ENCODE measurements at regions not wholly inside any gene's neighbourhood (a gene's known extent, or its start where the extent isn't known, plus 50 kb on each side); places are given as distances from the start of the nearest gene placed in this dataset.

DNA sequence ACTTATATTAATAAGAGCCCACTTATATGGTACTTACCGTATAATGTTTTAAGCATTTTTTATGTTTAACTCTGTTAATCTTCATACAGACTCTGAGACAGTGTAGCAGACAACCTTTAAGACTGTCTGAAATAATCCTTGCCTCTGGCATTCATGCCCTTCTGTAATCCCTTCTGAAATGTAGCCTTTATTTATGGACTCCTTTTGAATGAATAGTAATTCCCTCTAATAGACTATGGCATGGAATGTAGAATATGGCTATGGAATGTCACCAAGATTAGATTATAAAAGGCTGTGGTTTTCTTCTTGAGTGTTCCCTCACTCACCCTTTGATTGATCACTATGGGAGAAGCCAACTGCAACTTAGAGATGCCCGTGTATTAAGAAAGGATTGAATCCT is 439.4 kb downstream of the SH3GL2 start (continued):
- TF ChIP-seq, protein P1, sequence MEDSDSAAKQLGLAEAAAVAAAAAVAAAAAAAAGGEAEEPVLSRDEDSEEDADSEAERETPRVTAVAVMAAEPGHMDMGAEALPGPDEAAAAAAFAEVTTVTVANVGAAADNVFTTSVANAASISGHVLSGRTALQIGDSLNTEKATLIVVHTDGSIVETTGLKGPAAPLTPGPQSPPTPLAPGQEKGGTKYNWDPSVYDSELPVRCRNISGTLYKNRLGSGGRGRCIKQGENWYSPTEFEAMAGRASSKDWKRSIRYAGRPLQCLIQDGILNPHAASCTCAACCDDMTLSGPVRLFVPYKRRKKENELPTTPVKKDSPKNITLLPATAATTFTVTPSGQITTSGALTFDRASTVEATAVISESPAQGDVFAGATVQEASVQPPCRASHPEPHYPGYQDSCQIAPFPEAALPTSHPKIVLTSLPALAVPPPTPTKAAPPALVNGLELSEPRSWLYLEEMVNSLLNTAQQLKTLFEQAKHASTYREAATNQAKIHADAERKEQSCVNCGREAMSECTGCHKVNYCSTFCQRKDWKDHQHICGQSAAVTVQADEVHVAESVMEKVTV (CRISPR knock-in tag; IDR thresholded peaks at IDR 0.05): no peak
- no peak for TF ChIP-seq NBN (IDR thresholded peaks at IDR 0.05; ENCODE audit: low read depth)
- TF ChIP-seq, protein P2, sequence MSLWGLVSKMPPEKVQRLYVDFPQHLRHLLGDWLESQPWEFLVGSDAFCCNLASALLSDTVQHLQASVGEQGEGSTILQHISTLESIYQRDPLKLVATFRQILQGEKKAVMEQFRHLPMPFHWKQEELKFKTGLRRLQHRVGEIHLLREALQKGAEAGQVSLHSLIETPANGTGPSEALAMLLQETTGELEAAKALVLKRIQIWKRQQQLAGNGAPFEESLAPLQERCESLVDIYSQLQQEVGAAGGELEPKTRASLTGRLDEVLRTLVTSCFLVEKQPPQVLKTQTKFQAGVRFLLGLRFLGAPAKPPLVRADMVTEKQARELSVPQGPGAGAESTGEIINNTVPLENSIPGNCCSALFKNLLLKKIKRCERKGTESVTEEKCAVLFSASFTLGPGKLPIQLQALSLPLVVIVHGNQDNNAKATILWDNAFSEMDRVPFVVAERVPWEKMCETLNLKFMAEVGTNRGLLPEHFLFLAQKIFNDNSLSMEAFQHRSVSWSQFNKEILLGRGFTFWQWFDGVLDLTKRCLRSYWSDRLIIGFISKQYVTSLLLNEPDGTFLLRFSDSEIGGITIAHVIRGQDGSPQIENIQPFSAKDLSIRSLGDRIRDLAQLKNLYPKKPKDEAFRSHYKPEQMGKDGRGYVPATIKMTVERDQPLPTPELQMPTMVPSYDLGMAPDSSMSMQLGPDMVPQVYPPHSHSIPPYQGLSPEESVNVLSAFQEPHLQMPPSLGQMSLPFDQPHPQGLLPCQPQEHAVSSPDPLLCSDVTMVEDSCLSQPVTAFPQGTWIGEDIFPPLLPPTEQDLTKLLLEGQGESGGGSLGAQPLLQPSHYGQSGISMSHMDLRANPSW (CRISPR knock-in tag; IDR thresholded peaks at IDR 0.05): no peak
- no peak for TF ChIP-seq ZNF57 (CRISPR knock-in tag; IDR thresholded peaks at IDR 0.05)
- TF ChIP-seq CCAR2 (IDR thresholded peaks at IDR 0.05; ENCODE audit: low read depth, low read length): no peak
- TF ChIP-seq, protein P3, sequence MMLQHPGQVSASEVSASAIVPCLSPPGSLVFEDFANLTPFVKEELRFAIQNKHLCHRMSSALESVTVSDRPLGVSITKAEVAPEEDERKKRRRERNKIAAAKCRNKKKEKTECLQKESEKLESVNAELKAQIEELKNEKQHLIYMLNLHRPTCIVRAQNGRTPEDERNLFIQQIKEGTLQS (IDR thresholded peaks at IDR 0.05): no peak
- TF ChIP-seq, protein P3 (CRISPR knock-in tag; conservative IDR thresholded peaks at IDR 0.05): no peak
- TF ChIP-seq PHB2 (IDR thresholded peaks at IDR 0.05; ENCODE audit: low read depth): no peak

Measured in K562 (cell line).